ENCODE measurements at regions not wholly inside any gene's neighbourhood (a gene's known extent, or its start where the extent isn't known, plus 50 kb on each side); places are given as distances from the start of the nearest gene placed in this dataset.

DNA sequence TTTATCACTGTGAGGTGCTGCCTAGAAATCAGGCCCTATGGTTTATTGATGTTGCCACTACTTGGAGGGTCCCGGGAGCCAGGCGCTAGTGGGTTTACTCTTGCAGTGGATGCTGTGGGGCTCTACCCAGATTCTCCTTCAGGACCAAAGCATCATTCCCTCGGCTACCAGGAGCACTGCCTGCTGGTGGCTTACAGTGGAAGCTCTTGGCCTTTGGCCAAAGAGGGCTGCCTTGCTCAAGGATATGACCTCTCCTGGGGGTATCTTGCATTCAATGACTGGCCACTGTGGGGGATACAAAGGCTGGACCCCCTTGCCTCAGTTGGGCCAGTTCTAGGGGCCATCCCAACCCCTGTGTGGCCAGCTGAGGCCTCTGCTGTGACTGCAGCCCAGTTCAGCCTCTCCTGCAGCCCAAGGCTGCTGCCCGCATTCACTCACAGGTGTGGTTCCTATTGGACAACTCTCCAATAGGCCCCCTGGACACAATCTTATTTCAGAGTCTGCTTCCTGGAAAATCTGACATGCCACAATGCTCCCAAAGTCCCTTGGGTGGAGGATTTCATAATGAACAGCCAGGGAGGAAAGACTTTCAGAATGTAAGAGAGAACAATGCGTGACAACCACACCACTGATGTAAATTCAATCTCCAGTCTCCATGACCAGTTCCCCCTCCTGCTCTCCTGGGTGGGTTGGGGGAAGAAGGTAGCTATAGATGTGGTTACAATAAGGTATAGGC, 196.3 kb downstream of the SNX10 start:
- Histone ChIP-seq H3K27me3 (ENCODE audit: insufficient read depth, low read depth, low read length) (no peaks in the 10 kb centered on the region), H3K4me2 (ENCODE audit: low read length) (no peak overlapping the region), H3F3A (ENCODE audit: insufficient read depth, low read length, poor library complexity, severe bottlenecking) (peaks cover 6% of the 10 kb centered on the region), H2AFZ (ENCODE audit: low read depth, low read length) (no peak overlapping the region), H3K27ac (ENCODE audit: low read length) (no peak overlapping the region), H3K36me3 (ENCODE audit: insufficient read depth, low read length) (no peaks in the 10 kb centered on the region), H3K9me3 (ENCODE audit: low read length) (no peaks in the 10 kb centered on the region), H4K20me1 (ENCODE audit: insufficient read depth) (no peaks in the 10 kb centered on the region), H3K9ac (ENCODE audit: low read length) (no peak overlapping the region), H3K9me2 (ENCODE audit: insufficient read depth, low read length) (no peaks in the 10 kb centered on the region), H3K79me2 (replicated peaks; ENCODE audit: insufficient read depth, low read length) (no peaks in the 10 kb centered on the region), H3K4me3 (ENCODE audit: low read length) (no peak overlapping the region)
- TF ChIP-seq POLR2AphosphoS5 (IDR thresholded peaks at IDR 0.05) (no peak), RAD21 (conservative IDR thresholded peaks at IDR 0.05) (no peak)
- TF ChIP-seq, protein P1, sequence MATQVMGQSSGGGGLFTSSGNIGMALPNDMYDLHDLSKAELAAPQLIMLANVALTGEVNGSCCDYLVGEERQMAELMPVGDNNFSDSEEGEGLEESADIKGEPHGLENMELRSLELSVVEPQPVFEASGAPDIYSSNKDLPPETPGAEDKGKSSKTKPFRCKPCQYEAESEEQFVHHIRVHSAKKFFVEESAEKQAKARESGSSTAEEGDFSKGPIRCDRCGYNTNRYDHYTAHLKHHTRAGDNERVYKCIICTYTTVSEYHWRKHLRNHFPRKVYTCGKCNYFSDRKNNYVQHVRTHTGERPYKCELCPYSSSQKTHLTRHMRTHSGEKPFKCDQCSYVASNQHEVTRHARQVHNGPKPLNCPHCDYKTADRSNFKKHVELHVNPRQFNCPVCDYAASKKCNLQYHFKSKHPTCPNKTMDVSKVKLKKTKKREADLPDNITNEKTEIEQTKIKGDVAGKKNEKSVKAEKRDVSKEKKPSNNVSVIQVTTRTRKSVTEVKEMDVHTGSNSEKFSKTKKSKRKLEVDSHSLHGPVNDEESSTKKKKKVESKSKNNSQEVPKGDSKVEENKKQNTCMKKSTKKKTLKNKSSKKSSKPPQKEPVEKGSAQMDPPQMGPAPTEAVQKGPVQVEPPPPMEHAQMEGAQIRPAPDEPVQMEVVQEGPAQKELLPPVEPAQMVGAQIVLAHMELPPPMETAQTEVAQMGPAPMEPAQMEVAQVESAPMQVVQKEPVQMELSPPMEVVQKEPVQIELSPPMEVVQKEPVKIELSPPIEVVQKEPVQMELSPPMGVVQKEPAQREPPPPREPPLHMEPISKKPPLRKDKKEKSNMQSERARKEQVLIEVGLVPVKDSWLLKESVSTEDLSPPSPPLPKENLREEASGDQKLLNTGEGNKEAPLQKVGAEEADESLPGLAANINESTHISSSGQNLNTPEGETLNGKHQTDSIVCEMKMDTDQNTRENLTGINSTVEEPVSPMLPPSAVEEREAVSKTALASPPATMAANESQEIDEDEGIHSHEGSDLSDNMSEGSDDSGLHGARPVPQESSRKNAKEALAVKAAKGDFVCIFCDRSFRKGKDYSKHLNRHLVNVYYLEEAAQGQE (IDR thresholded peaks at IDR 0.05; ENCODE audit: borderline replicate concordance), result no peak

DNA sequence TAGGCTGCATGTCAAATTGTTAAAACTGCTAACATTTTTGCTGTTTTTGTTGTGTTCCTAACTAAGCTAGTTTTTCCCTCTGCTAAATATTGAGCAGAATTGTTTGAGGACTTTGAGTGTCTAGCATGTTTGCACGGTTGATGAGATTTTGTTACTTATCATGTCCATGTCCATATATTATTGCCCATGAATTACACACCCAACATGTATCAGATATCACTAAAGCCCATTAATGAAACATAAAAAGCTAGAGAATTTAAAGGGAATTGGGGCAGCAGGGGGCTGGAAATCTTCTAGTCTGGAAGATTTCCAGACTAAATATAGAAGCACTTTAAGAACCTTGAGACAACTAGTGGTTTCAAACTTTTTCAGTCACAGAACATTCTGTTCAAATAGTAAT, 197.7 kb downstream of the SNX10 start:
- Histone ChIP-seq H3F3A (ENCODE audit: insufficient read depth, low read length, poor library complexity, severe bottlenecking) (peaks cover 6% of the 10 kb centered on the region), H3K4me3 (ENCODE audit: low read length) (no peak overlapping the region), H3K27me3 (ENCODE audit: insufficient read depth, low read depth, low read length) (no peaks in the 10 kb centered on the region), H3K79me2 (replicated peaks; ENCODE audit: insufficient read depth, low read length) (no peaks in the 10 kb centered on the region), H3K9me3 (ENCODE audit: low read length) (no peaks in the 10 kb centered on the region), H2AFZ (ENCODE audit: low read depth, low read length) (no peak overlapping the region), H3K9me2 (ENCODE audit: insufficient read depth, low read length) (no peaks in the 10 kb centered on the region), H3K36me3 (ENCODE audit: insufficient read depth, low read length) (no peaks in the 10 kb centered on the region), H3K4me2 (ENCODE audit: low read length) (no peak overlapping the region), H3K9ac (ENCODE audit: low read length) (no peak overlapping the region), H3K27ac (ENCODE audit: low read length) (no peak overlapping the region), H4K20me1 (ENCODE audit: insufficient read depth) (no peaks in the 10 kb centered on the region)
- TF ChIP-seq SMC3 (conservative IDR thresholded peaks at IDR 0.05; ENCODE audit: poor library complexity) (no peak), EP300 (conservative IDR thresholded peaks at IDR 0.05; ENCODE audit: poor library complexity, severe bottlenecking) (no peak), POLR2AphosphoS5 (IDR thresholded peaks at IDR 0.05) (no peak), MXI1 (conservative IDR thresholded peaks at IDR 0.05; ENCODE audit: poor library complexity, severe bottlenecking) (no peak), EZH2 (IDR thresholded peaks at IDR 0.05; ENCODE audit: borderline replicate concordance, insufficient read depth, low read length, poor library complexity, severe bottlenecking) (no peak), RAD21 (conservative IDR thresholded peaks at IDR 0.05) (no peak), TAF1 (IDR thresholded peaks at IDR 0.05; ENCODE audit: low read depth) (no peak)
- TF ChIP-seq, protein P1 (IDR thresholded peaks at IDR 0.05; ENCODE audit: borderline replicate concordance), result no peak
- TF ChIP-seq, protein P2, sequence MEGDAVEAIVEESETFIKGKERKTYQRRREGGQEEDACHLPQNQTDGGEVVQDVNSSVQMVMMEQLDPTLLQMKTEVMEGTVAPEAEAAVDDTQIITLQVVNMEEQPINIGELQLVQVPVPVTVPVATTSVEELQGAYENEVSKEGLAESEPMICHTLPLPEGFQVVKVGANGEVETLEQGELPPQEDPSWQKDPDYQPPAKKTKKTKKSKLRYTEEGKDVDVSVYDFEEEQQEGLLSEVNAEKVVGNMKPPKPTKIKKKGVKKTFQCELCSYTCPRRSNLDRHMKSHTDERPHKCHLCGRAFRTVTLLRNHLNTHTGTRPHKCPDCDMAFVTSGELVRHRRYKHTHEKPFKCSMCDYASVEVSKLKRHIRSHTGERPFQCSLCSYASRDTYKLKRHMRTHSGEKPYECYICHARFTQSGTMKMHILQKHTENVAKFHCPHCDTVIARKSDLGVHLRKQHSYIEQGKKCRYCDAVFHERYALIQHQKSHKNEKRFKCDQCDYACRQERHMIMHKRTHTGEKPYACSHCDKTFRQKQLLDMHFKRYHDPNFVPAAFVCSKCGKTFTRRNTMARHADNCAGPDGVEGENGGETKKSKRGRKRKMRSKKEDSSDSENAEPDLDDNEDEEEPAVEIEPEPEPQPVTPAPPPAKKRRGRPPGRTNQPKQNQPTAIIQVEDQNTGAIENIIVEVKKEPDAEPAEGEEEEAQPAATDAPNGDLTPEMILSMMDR (IDR thresholded peaks at IDR 0.05; ENCODE audit: poor library complexity, severe bottlenecking), result no peak

Measured in neural cell (in vitro differentiated cells).